Activated T-cell treated with anti-CD3 and anti-CD28 coated beads, Interleukin-2, amount 50 U/mL, for 4 hours (primary cell): ENCODE measurements at regions not wholly inside any gene's neighbourhood (a gene's known extent, or its start where the extent isn't known, plus 50 kb on each side); places are given as distances from the start of the nearest gene placed in this dataset.

Source experiments
- ATAC-seq, 2 donors: fragments of 200-7000 bp; cut with Tn5 transposase; one replicate each; pipeline ENCODE4 v1.10.0; 2021
- DNase-seq: peaks from one replicate; pipeline ENCODE4 v3.0.0-alpha.2; 2020
- H3K27me3 Mint-ChIP-seq: one replicate; pipeline ENCODE4 v1.8.0; 2021; ENCODE audit warnings: low read depth, mixed read lengths
- H3K36me3 Mint-ChIP-seq: one replicate; pipeline ENCODE4 v1.8.0; 2022; ENCODE audit warnings: mixed read lengths; ENCODE audit not compliant: insufficient read depth
- H3K4me1 Mint-ChIP-seq: one replicate; pipeline ENCODE4 v1.8.0; 2021; ENCODE audit warnings: low read depth, mixed read lengths
- H3K4me3 Mint-ChIP-seq: one replicate; pipeline ENCODE4 v1.8.0; 2021; ENCODE audit warnings: mild to moderate bottlenecking, moderate library complexity, mixed read lengths
- H3K9me3 Mint-ChIP-seq: one replicate; pipeline ENCODE4 v1.8.0; 2021; ENCODE audit warnings: mixed read lengths

DNA sequence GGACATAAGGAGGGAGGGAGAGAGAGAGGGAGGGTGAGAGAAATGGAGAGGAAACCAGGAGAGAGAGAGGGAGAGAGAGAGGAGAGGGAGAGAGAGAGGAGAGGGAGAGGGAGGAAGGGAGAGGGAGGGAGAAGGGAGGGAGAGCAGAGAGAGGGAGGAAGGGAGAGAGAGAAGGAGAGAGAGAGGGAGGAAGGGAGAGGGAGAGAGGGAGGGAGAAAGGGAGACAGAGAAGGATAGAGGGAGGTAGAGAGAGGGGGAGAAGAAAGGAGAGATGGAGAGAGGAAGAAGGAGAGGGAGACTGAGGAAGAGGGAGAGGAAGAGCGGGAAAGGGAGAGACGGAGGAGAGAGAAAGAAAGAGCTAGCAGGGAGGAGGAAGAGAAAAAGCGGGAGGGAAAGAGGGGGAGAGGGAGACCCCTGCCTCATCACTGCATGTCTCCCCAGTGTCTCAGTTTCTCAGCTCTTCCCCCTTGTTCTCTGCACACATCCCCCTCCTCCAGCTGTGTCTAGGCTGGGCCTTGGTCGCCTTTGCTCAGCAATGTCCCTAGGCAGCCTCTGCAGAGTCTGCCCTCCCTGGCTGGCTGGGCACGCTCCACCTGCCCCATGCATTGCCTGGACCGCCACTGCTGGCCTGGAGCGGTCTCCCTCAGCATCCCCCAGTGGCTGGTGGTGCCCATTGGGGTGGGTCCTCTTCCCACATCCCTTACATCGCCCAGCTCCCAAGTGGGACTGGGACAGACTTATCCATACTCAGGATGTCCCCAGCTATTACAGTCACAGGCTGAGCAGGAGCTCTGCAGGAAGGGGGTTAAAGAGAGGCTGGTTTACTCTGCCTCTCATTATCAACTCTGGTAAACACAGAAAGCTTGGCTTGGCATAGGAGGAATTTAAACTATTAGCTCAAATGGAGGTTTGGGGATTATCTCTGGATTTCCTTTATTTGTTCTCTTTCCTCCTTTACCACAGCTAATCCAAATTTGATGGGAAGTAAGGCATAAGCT lies 85.7 kb upstream of the APCDD1 start:
- no peaks in the 10 kb centered on the region for H3K4me1 Mint-ChIP-seq
- H3K9me3 Mint-ChIP-seq: peaks cover 8% of the 10 kb centered on the region
- DNase-seq (no peak), ATAC-seq (no peak)
- no peaks in the 10 kb centered on the region for H3K36me3 Mint-ChIP-seq
- H3K27me3 Mint-ChIP-seq: peaks cover 4% of the 10 kb centered on the region
- H3K4me3 Mint-ChIP-seq: no peak overlapping the region

DNA sequence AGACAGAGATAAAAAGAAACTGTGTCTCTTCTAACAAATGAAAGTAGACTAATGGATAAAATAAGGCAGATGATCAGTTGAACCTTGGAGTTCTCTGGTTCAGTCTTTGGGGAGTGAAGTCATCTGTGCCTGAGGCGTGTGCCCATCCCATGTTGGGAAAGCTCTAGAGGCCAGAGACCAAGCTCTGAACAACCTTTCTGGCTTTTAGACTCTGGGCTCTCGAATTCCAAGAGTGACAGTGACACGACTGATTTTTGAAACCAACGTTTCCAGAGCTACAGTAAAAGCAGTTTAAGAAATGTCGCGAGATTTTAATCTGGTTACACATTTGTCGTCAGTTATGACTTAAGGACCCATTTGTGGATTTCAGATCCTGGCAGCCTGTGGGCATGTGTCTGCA lies 83.7 kb upstream of the APCDD1 start:
- no peak overlapping the region for H3K4me3 Mint-ChIP-seq
- H3K36me3 Mint-ChIP-seq: no peaks in the 10 kb centered on the region
- no peaks in the 10 kb centered on the region for H3K9me3 Mint-ChIP-seq
- H3K4me1 Mint-ChIP-seq: no peaks in the 10 kb centered on the region
- H3K27me3 Mint-ChIP-seq: peaks cover 4% of the 10 kb centered on the region
- DNase-seq (no peak), ATAC-seq (no peak)

DNA sequence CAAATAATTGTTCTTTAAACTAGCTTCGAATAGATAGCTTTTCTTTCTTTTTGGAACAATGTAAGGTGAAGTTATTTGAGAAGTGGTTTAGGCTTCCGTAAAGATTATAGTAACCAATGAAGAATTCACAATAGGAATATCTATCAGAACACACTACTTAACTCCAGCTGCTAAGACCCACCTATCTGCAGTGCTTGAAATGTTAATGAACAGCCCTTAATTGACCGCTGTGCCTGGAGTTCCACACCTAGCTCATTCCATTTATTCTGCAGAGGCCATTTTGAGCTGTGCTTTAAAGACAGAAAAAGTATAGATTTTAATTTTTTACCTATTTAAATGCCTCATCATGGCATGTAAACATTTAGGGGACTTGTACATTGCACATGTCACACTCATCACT lies 83.3 kb upstream of the APCDD1 start:
- Mint-ChIP-seq H3K4me3 (no peak overlapping the region), H3K9me3 (no peaks in the 10 kb centered on the region), H3K27me3 (peaks cover 4% of the 10 kb centered on the region), H3K36me3 (no peaks in the 10 kb centered on the region), H3K4me1 (no peaks in the 10 kb centered on the region)
- ATAC-seq (no peak), DNase-seq (no peak)

DNA sequence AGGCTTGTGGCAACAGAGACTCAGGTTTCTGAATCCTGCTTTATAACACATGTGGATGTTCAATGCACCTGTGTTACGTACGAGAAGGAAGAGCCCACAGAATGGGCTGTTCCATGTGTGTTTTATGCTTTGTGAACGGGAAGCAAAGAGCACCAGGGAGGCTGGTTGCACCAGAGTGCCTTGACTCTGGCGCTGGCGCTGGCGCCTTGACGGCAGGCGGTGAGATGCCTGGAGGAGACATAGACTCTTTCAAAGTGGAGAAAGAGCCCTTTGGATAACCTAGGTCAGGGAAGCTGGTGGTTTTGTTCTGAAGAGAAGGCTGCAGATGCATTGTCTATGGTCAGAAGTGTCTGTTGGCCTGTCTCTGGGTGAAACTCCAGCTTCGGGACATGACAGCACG lies 80.2 kb upstream of the APCDD1 start:
- Mint-ChIP-seq H3K27me3 (peaks cover 2% of the 10 kb centered on the region), H3K9me3 (no peaks in the 10 kb centered on the region), H3K36me3 (no peaks in the 10 kb centered on the region), H3K4me1 (no peaks in the 10 kb centered on the region), H3K4me3 (no peak overlapping the region)
- DNase-seq (no peak), ATAC-seq (no peak)

DNA sequence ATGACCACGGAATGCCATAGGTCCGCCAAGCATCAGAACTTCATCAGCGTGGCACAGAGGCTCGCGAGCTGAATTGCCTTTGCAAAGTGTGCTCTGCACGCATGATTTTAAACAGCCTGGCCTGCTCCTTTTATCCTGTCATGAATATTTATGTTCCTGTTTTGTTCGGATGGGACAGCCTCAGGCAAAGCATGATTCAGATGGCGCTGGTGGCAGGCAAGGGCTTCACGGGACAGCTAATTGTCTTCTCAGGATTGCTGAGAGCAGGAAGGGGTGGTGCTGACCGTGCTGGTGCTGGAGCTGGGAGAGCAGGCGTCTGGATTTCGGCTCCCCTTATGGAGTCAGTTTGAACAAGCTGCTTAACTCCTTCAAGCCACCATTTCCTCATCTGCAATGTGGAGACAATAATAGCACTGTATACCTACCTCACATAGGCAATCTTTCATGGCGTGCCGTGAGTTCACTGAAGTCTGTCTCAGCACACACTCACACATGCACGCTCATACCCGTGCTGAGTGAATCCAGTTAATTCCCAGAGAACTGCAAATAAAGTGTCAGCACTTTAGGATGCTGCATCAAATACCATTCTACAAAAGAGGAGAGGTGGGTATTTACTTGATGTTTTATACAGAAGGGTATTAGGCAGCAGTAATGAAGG lies 79.7 kb upstream of the APCDD1 start:
- Mint-ChIP-seq H3K9me3 (no peaks in the 10 kb centered on the region), H3K4me1 (no peaks in the 10 kb centered on the region), H3K27me3 (peaks cover 2% of the 10 kb centered on the region), H3K36me3 (no peaks in the 10 kb centered on the region), H3K4me3 (no peak overlapping the region)
- DNase-seq: no peak
- no peak for ATAC-seq

DNA sequence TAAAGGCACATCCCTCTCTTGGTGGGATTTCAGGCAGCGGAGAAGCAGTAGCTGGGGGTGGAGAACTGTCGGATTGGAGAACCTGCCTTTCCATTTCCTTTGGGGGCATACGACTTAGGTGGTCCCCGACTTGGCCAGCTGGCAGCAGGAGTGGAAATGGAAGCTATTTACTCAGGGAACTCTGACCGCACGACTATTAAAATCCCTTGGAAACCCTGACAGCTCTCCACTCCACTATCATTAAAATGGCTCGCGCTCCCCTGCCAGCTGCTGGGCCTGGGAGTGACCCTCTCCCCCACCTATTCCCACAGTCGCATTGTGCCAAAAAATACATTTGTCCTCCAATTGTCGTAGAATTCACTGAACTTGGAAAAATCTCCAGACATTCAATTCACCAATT lies 77.7 kb upstream of the APCDD1 start:
- no peak for DNase-seq
- Mint-ChIP-seq H3K4me1 (no peaks in the 10 kb centered on the region), H3K9me3 (no peaks in the 10 kb centered on the region), H3K27me3 (peaks cover 2% of the 10 kb centered on the region), H3K4me3 (no peak overlapping the region), H3K36me3 (no peaks in the 10 kb centered on the region)
- ATAC-seq: no peak

DNA sequence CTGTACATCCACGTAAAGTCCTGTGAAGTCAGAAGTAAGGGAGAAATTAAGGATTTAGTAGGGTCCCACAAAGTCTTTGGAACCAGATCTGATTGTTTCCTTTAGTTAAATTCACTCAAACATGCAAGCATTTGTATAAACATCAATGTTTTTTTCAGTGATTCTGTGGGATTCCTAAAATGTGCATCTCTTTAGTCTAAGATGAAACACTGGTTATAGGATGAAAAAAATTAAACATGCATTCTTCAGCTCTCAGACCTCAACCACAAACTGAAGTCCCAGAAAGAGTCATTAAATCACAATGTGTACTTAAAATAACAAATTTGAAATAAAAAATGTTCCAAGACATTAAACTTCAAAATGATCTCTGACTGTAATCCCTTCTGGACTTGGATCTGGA lies 76.5 kb upstream of the APCDD1 start:
- Mint-ChIP-seq H3K4me1 (no peaks in the 10 kb centered on the region), H3K27me3 (peaks cover 2% of the 10 kb centered on the region), H3K9me3 (no peaks in the 10 kb centered on the region), H3K36me3 (no peaks in the 10 kb centered on the region), H3K4me3 (no peak overlapping the region)
- ATAC-seq (no peak), DNase-seq (no peak)

DNA sequence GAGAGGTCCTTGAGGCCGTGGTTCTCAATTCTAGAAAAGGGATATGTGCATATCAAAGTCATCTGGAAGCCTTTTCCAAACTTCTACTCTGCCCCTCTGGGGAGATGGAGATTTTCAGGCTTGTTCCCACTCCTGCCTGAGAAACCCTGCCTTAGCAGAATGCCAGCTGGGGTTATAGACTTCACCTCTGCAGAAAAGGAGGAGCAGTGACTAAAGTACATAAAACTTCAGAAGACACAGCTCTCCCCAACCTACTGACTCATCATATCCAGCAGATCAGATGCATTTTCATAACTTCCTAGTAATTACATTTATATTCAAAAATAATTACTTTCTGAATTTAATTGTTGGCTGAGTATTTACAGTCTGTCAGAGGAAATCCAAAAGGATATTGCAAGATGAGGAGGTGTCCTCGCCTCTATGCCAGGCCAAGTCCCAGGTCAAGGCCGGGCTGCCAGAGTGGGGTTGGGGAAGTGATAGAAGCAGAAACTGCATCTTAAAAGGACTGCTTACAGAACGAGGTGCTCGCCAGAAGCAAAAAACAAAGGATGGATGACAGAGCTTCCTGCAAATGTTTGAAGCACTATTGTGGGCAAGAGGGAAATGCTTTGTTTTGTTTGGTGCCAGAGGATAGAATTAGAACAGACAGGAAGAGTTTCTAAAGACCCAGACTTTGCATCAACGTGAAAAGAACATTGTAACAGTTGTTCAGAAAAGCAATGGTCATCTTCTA lies 75.6 kb upstream of the APCDD1 start:
- Mint-ChIP-seq H3K9me3 (no peaks in the 10 kb centered on the region), H3K36me3 (no peaks in the 10 kb centered on the region), H3K4me3 (no peak overlapping the region), H3K27me3 (peaks cover 2% of the 10 kb centered on the region), H3K4me1 (no peaks in the 10 kb centered on the region)
- ATAC-seq: no peak
- DNase-seq: no peak

DNA sequence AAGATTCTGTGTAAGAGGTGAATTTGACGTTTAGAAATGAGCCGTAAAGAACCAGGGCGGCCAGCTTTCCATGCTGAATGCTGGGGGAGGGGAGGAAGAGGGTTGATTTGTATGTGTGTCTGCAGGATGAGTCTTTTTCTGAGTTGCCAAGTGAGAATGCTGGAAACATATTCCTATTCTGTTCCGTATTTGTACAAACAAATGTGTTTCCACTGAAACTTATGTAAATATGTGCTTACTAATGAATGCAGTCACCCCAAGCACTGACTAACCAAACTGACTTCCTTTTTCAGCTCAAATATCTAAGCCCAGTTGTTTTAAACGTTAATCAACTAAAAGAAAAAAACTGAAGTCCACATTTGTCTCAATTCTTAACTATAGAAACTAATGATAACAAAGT lies 74.9 kb upstream of the APCDD1 start:
- Mint-ChIP-seq H3K4me3 (no peak overlapping the region), H3K27me3 (peaks cover 2% of the 10 kb centered on the region), H3K4me1 (no peaks in the 10 kb centered on the region), H3K9me3 (no peaks in the 10 kb centered on the region), H3K36me3 (no peaks in the 10 kb centered on the region)
- ATAC-seq (no peak), DNase-seq (no peak)

DNA sequence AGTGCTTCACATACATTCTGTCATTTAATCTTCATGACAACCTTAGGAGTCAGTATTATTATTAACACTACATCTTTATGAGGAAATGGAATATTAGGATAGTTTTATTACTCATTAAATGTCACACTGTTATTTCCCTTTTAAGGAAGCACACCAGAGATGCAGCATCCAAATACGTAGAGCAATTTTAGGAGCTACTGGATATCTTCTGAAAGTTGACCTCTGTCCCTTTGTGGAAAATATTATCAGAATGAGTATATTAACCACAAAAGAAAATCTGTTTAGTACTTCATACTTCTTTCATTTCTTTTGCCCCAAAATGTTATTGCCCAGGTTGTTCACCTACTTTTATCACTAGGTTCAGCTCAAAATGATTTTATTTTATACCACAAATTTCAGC lies 72.9 kb upstream of the APCDD1 start:
- Mint-ChIP-seq H3K4me3 (no peak overlapping the region), H3K27me3 (no peaks in the 10 kb centered on the region), H3K9me3 (no peaks in the 10 kb centered on the region), H3K36me3 (no peaks in the 10 kb centered on the region), H3K4me1 (no peaks in the 10 kb centered on the region)
- no peak for ATAC-seq
- no peak for DNase-seq

DNA sequence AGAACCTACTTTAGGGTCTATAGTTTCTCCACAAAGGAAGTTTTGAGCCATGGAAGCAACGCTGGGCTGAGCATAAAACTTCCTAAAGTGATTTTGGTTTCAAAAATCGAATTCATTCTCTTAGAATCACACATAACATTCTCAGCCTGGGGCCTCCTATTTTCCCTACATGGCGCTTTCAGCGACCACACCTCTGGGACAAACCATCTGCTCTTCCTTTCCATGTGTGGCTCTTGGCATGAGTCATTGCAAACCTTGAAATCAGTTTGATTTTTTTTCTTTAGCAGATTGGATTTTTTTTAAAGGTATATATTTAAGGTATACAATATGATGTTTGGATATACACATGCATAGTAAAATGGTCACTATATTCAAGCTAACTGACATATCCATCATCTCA lies 72.5 kb upstream of the APCDD1 start:
- Mint-ChIP-seq H3K4me3 (no peak overlapping the region), H3K4me1 (no peaks in the 10 kb centered on the region), H3K36me3 (no peaks in the 10 kb centered on the region), H3K9me3 (no peaks in the 10 kb centered on the region), H3K27me3 (no peaks in the 10 kb centered on the region)
- ATAC-seq (no peak), DNase-seq (no peak)

DNA sequence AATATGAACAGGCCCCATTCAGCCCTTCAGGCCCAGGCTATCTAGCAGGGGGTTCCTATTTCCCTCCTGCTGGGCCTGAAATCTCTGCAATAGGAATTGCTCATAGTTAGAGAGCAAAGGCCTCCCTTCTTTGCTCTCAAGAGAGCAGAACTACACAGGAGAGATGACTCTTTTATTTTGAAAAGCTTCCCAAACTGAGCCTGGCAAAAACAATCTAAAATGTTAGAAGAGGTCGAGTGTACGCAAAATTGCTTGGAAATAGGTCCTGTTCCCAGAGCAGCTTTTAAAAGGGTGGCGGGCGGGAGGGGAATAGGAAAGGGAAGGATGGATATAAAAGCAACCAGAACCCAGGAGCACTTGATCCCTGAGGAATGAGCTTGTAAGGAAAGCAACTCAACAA lies 68.4 kb upstream of the APCDD1 start:
- ATAC-seq (no peak), DNase-seq (no peak)
- H3K36me3 Mint-ChIP-seq: no peaks in the 10 kb centered on the region
- no peaks in the 10 kb centered on the region for H3K9me3 Mint-ChIP-seq
- H3K27me3 Mint-ChIP-seq: peaks cover 4% of the 10 kb centered on the region
- no peaks in the 10 kb centered on the region for H3K4me1 Mint-ChIP-seq
- H3K4me3 Mint-ChIP-seq: no peak overlapping the region

DNA sequence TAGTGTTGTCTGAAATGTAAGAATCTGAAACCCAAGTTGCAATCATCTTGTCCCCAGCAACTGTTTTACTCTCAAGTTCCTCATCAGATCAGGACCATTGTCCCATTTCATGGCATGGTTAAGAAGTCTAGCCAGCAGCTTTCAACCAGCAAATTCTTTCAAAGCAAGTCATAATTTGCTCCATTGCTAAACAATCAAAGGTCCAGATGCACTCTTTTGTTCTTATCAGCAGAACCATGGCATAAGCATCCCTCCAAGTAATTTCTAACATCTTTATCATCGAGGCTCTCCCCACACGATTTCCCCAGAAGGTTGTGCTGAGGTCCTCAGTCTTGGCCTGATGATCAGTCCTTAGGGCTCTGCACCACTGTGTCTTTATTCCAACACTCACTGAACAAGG lies 67.5 kb upstream of the APCDD1 start:
- Mint-ChIP-seq H3K36me3 (no peaks in the 10 kb centered on the region), H3K27me3 (peaks cover 9% of the 10 kb centered on the region), H3K9me3 (no peaks in the 10 kb centered on the region), H3K4me1 (peaks cover 2% of the 10 kb centered on the region), H3K4me3 (no peak overlapping the region)
- ATAC-seq (no peak), DNase-seq (no peak)

DNA sequence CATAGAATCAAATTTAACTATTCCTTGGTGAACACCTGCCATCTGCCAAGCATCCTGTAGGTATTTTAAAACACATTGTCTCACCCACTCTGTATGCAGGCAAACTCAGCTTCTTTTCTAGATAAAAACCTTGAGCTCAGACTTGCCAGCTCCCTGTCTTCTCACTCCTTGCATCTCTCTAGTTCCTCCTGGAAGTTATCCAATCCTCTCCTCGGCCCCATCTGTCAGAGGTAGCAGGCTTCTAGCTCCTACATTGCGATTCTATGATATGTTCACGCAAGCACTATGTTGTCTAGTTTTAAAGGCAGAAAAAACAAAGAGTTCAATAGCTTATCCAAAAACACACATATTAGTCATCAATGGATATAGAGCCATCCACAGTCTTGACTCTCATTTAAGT lies 67.0 kb upstream of the APCDD1 start:
- no peaks in the 10 kb centered on the region for H3K36me3 Mint-ChIP-seq
- DNase-seq (no peak), ATAC-seq (no peak)
- H3K4me1 Mint-ChIP-seq: peaks cover 2% of the 10 kb centered on the region
- peaks cover 9% of the 10 kb centered on the region for H3K27me3 Mint-ChIP-seq
- no peak overlapping the region for H3K4me3 Mint-ChIP-seq
- H3K9me3 Mint-ChIP-seq: no peaks in the 10 kb centered on the region
